CD4-positive, alpha-beta T cell (primary cell): ENCODE measurements at regions not wholly inside any gene's neighbourhood (a gene's known extent, or its start where the extent isn't known, plus 50 kb on each side); places are given as distances from the start of the nearest gene placed in this dataset.

Source experiments
- ATAC-seq: fragments of 200-7000 bp; cut with Tn5 transposase; one replicate; pipeline ENCODE4 v1.10.0; 2022; ENCODE audit warnings: mild to moderate bottlenecking; ENCODE audit not compliant: poor library complexity
- CTCF ChIA-PET: fragments of 350-600 bp; sonication (Branson Sonifier 250); formaldehyde crosslinking; loops from one replicate; lab custom pipeline; 2021; ENCODE audit warnings: antibody characterized with exemption, inconsistent platforms; lab: Charles Lee
- POLR2A ChIA-PET: fragments of 350-600 bp; sonication (Branson Sonifier 250); formaldehyde crosslinking; loops from one replicate; lab custom pipeline; 2021; ENCODE audit warnings: antibody characterized with exemption, inconsistent platforms; lab: Charles Lee
- DNase-seq, 14 experiments: peaks; one replicate each; pipeline ENCODE4 v3.0.0-alpha.2; 2013 to 2020; ENCODE audit warnings: mixed read lengths in 2 of 14
- H3K27ac ChIP-seq, 2 donors: one replicate each; pipeline versions ENCODE4 v1.5.1 to v1.7.0; 2013; ENCODE audit warnings: low read length in 2 of 2, low read depth in 1 of 2, mild to moderate bottlenecking in 1 of 2
- H3K27me3 ChIP-seq, 2 experiments: 1 replicate in 1 of 2; 2 replicates in 1 of 2; pipeline versions ENCODE4 v1.6.1 to v1.7.0; 2013; ENCODE audit warnings: low read length in 2 of 2, control low read depth in 1 of 2, mild to moderate bottlenecking in 1 of 2, moderate library complexity in 1 of 2; ENCODE audit not compliant: insufficient read depth in 2 of 2, control insufficient read depth in 1 of 2
- H3K36me3 ChIP-seq: one replicate; pipeline ENCODE4 v1.6.1; 2013; ENCODE audit warnings: low read length, control low read depth; ENCODE audit not compliant: insufficient read depth
- H3K4me1 ChIP-seq: one replicate; pipeline ENCODE4 v1.6.1; 2013; ENCODE audit warnings: low read length, control low read depth; ENCODE audit not compliant: insufficient read depth
- H3K4me3 ChIP-seq: one replicate; pipeline ENCODE4 v1.5.1; 2013; ENCODE audit warnings: mild to moderate bottlenecking, low read length, moderate library complexity
- H3K9me3 ChIP-seq, 2 experiments: 1 replicate in 1 of 2; 2 replicates in 1 of 2; pipeline versions ENCODE4 v1.6.1 to v1.7.0; 2013; ENCODE audit warnings: low read length in 2 of 2, mild to moderate bottlenecking in 2 of 2, control low read depth in 1 of 2, moderate library complexity in 1 of 2; ENCODE audit not compliant: control insufficient read depth in 1 of 2, insufficient read depth in 1 of 2
- H3K27ac Mint-ChIP-seq: one replicate; pipeline ENCODE4 v1.8.0; 2020; ENCODE audit warnings: mixed read lengths
- H3K27me3 Mint-ChIP-seq: one replicate; pipeline ENCODE4 v1.8.0; 2021; ENCODE audit warnings: mixed read lengths
- H3K36me3 Mint-ChIP-seq: one replicate; pipeline ENCODE4 v1.8.0; 2021; ENCODE audit warnings: low read depth, mixed read lengths
- H3K4me1 Mint-ChIP-seq: one replicate; pipeline ENCODE4 v1.8.0; 2021; ENCODE audit warnings: low read depth, mixed read lengths
- H3K4me3 Mint-ChIP-seq: one replicate; pipeline ENCODE4 v1.8.0; 2020; ENCODE audit warnings: mild to moderate bottlenecking, mixed read lengths
- H3K9me3 Mint-ChIP-seq: one replicate; pipeline ENCODE4 v1.8.0; 2020; ENCODE audit warnings: mixed read lengths
- intact Hi-C, 2 experiments: fragments of 100-400 bp; cut with DNase I in 1 of 2; cut with micrococcal nuclease in 1 of 2; formaldehyde crosslinking; loops; one replicate each; pipeline versions ENCODE4 v1.15.1 to v1.9.0; 2023 to 2025; cut with DNase I, micrococcal nuclease
- TF ChIP-seq, protein P1 (sequence below): fragments of 200-600 bp; IDR thresholded peaks from one replicate; pipeline ENCODE4 v1.8.0; 2022; ENCODE audit warnings: antibody characterized with exemption, mild to moderate bottlenecking

DNA sequence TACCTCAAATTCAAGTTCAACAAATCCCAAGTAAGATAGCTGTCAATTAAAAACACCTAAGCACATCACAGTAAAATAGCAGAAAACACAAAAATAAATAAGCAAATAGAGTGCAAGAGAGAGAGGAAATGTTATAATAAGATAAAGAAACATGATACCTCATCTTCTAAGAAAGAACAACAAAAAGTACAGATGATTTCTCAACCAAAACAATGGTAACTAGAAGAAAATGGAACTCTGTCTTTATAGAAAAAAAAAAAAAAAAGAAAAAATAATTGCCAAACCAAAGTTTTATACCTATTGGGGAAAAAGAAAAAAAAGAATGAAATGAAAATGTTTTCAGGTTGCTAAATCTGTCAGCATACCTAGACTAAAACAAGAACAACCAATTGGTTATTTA lies 1253.5 kb upstream of the CDH2 start:
- Histone ChIP-seq H3K27ac (no peak overlapping the region), H3K9me3 (peaks cover 7 to 9% of the 10 kb centered on the region in 2 experiments), H3K4me1 (no peaks in the 10 kb centered on the region), H3K27me3 (no peaks in the 10 kb centered on the region), H3K36me3 (no peaks in the 10 kb centered on the region), H3K4me3 (no peak overlapping the region)
- no peak for DNase-seq
- ChIA-PET CTCF (no interaction called here), POLR2A (no interaction called here)
- ATAC-seq: no peak
- H3K9me3 Mint-ChIP-seq: peaks cover 17% of the 10 kb centered on the region
- H3K4me1 Mint-ChIP-seq: no peaks in the 10 kb centered on the region
- TF ChIP-seq, protein P1, sequence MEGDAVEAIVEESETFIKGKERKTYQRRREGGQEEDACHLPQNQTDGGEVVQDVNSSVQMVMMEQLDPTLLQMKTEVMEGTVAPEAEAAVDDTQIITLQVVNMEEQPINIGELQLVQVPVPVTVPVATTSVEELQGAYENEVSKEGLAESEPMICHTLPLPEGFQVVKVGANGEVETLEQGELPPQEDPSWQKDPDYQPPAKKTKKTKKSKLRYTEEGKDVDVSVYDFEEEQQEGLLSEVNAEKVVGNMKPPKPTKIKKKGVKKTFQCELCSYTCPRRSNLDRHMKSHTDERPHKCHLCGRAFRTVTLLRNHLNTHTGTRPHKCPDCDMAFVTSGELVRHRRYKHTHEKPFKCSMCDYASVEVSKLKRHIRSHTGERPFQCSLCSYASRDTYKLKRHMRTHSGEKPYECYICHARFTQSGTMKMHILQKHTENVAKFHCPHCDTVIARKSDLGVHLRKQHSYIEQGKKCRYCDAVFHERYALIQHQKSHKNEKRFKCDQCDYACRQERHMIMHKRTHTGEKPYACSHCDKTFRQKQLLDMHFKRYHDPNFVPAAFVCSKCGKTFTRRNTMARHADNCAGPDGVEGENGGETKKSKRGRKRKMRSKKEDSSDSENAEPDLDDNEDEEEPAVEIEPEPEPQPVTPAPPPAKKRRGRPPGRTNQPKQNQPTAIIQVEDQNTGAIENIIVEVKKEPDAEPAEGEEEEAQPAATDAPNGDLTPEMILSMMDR: no peak
- H3K27ac Mint-ChIP-seq: no peak overlapping the region
- intact Hi-C loops: no loop called here
- no peaks in the 10 kb centered on the region for H3K27me3 Mint-ChIP-seq
- no peaks in the 10 kb centered on the region for H3K36me3 Mint-ChIP-seq
- no peak overlapping the region for H3K4me3 Mint-ChIP-seq

DNA sequence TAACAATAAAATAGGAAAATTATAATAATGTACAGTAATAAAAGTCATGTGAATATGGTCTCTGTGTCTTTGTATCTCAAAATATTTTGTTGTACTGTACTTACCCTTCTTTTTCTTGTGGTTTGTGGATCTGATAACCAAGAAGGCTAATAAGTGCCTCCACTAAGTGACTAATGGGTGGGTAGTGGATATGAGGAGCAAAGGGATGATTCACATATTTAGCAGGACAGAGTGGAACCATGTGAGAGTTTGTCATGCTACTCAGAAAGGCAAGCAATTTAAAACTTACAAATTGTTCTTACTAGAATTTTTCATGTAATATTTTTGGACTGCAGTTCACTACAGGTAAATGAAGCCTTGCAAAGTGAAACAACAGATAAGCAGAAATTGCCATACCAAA lies 1241.2 kb upstream of the CDH2 start:
- no peaks in the 10 kb centered on the region for H3K36me3 Mint-ChIP-seq
- H3K27me3 ChIP-seq: no peaks in the 10 kb centered on the region
- peaks cover 21% of the 10 kb centered on the region for H3K9me3 Mint-ChIP-seq
- H3K27ac ChIP-seq: no peak overlapping the region
- DNase-seq: no peak
- no peaks in the 10 kb centered on the region for H3K4me1 ChIP-seq
- H3K36me3 ChIP-seq: no peaks in the 10 kb centered on the region
- ChIA-PET POLR2A (no interaction called here), CTCF (no interaction called here)
- H3K4me1 Mint-ChIP-seq: no peaks in the 10 kb centered on the region
- H3K27ac Mint-ChIP-seq: no peak overlapping the region
- intact Hi-C loops: no loop called here
- no peaks in the 10 kb centered on the region for H3K27me3 Mint-ChIP-seq
- ATAC-seq: no peak
- H3K9me3 ChIP-seq: peaks cover 5 to 8% of the 10 kb centered on the region in 2 experiments
- no peak overlapping the region for H3K4me3 ChIP-seq
- TF ChIP-seq, protein P1: no peak
- H3K4me3 Mint-ChIP-seq: no peak overlapping the region

DNA sequence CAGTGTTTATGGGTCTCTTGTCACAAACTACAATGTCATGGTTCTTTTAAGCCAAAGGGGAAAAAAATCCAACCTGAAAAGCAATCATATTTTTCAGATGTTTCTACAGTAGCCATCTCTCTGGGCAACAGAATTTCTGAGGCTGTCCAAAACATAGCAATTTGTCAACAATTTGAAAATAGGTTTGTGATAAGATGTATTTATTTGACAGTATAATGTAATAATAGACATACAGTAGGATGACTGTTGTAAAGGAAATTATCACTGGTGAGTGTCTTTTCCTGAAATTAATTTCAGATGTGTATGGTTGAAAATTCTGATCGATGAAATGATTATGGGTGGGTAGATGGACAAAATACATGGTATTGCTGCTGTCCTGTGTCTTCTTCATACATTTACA lies 1230.1 kb upstream of the CDH2 start:
- no peak overlapping the region for H3K27ac Mint-ChIP-seq
- intact Hi-C loops: no loop called here
- Histone ChIP-seq H3K4me1 (no peaks in the 10 kb centered on the region), H3K4me3 (no peak overlapping the region), H3K27ac (no peak overlapping the region), H3K27me3 (no peaks in the 10 kb centered on the region), H3K36me3 (no peaks in the 10 kb centered on the region), H3K9me3 (peaks cover 0 to under 1% of the 10 kb centered on the region in 2 experiments)
- TF ChIP-seq, protein P1: no peak
- no peaks in the 10 kb centered on the region for H3K4me1 Mint-ChIP-seq
- no peaks in the 10 kb centered on the region for H3K27me3 Mint-ChIP-seq
- POLR2A ChIA-PET: no interaction called here
- no peak overlapping the region for H3K4me3 Mint-ChIP-seq
- H3K9me3 Mint-ChIP-seq: peaks cover 8% of the 10 kb centered on the region
- ATAC-seq (no peak), DNase-seq (no peak)
- CTCF ChIA-PET: no interaction called here
- no peaks in the 10 kb centered on the region for H3K36me3 Mint-ChIP-seq
